ENCODE measurements at regions not wholly inside any gene's neighbourhood (a gene's known extent, or its start where the extent isn't known, plus 50 kb on each side); places are given as distances from the start of the nearest gene placed in this dataset.

DNA sequence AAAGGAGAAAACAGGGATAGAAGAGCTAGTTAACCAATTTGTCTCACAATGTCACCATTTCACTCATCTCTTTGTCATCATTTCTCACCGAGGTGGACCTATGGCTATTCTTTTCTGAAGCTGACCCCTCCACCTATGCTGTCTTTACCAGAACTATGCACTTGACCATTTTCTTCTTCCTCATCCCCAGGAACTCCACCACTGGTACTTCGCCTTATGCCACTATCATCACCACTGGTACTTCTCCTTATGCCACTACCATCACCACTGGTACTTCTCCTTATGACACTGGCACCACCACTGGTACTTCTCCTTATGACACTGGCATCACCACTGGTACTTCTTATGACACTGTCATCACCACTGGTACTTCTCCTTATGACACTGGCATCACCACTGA, 745.8 kb upstream of the CHAC2 start:
- no peak for TF ChIP-seq POLR2A (IDR thresholded peaks at IDR 0.05)
- TF ChIP-seq, protein P1, sequence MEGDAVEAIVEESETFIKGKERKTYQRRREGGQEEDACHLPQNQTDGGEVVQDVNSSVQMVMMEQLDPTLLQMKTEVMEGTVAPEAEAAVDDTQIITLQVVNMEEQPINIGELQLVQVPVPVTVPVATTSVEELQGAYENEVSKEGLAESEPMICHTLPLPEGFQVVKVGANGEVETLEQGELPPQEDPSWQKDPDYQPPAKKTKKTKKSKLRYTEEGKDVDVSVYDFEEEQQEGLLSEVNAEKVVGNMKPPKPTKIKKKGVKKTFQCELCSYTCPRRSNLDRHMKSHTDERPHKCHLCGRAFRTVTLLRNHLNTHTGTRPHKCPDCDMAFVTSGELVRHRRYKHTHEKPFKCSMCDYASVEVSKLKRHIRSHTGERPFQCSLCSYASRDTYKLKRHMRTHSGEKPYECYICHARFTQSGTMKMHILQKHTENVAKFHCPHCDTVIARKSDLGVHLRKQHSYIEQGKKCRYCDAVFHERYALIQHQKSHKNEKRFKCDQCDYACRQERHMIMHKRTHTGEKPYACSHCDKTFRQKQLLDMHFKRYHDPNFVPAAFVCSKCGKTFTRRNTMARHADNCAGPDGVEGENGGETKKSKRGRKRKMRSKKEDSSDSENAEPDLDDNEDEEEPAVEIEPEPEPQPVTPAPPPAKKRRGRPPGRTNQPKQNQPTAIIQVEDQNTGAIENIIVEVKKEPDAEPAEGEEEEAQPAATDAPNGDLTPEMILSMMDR (IDR thresholded peaks at IDR 0.05) = no peak

Measured in lower leg skin (tissue), 3 donors.